Progenitor cell of endocrine pancreas (in vitro differentiated cells): ENCODE measurements at regions not wholly inside any gene's neighbourhood (a gene's known extent, or its start where the extent isn't known, plus 50 kb on each side); places are given as distances from the start of the nearest gene placed in this dataset.

Experiments used
- DNase-seq: peaks from one replicate; pipeline ENCODE4 v3.0.0; 2021; ENCODE audit warnings: low spot score; ENCODE audit not compliant: unreplicated experiment
- H3K27ac Mint-ChIP-seq: 2 replicates; pipeline ENCODE4 v1.8.0; 2021; ENCODE audit warnings: mild to moderate bottlenecking, moderate library complexity, mixed read lengths
- H3K27me3 Mint-ChIP-seq: 2 replicates; pipeline ENCODE4 v1.8.0; 2021; ENCODE audit warnings: mixed read lengths
- H3K36me3 Mint-ChIP-seq: 2 replicates; pipeline ENCODE4 v1.8.0; 2022; ENCODE audit warnings: mixed read lengths; ENCODE audit not compliant: insufficient read depth
- H3K4me1 Mint-ChIP-seq: 2 replicates; pipeline ENCODE4 v1.8.0; 2021; ENCODE audit warnings: low read depth, mixed read lengths
- H3K4me3 Mint-ChIP-seq: 2 replicates; pipeline ENCODE4 v1.8.0; 2021; ENCODE audit warnings: low read depth, mild to moderate bottlenecking, moderate library complexity, mixed read lengths
- H3K9me3 Mint-ChIP-seq: 2 replicates; pipeline ENCODE4 v1.8.0; 2021; ENCODE audit warnings: low read depth, mixed read lengths
- CTCF ChIP-seq: fragments of 200-600 bp; sonication (generic); IDR thresholded peaks from one replicate; pipeline ENCODE4 v1.5.0; 2021; ENCODE audit warnings: antibody characterized with exemption, mild to moderate bottlenecking; ENCODE audit not compliant: unreplicated experiment

- Mint-ChIP-seq H3K27me3 (peaks cover 28% of the 10 kb centered on the region), H3K4me1 (no peaks in the 10 kb centered on the region), H3K4me3 (no peak overlapping the region), H3K9me3 (peaks cover 4% of the 10 kb centered on the region), H3K27ac (no peak overlapping the region), H3K36me3 (peaks cover 1% of the 10 kb centered on the region)
- no peak for DNase-seq
- TF ChIP-seq CTCF: no peak
These were observed 68.3 kb downstream of the ACKR3 start for GRCh38 chr2:236637686-236638569.

GRCh38 chr2:236638707-236639106 lies 69.1 kb downstream of the ACKR3 start:
- peaks cover 6% of the 10 kb centered on the region for H3K9me3 Mint-ChIP-seq
- H3K36me3 Mint-ChIP-seq: peaks cover 1% of the 10 kb centered on the region
- H3K27me3 Mint-ChIP-seq: peaks cover 25% of the 10 kb centered on the region
- no peak overlapping the region for H3K27ac Mint-ChIP-seq
- no peak overlapping the region for H3K4me3 Mint-ChIP-seq
- DNase-seq: no peak
- H3K4me1 Mint-ChIP-seq: no peaks in the 10 kb centered on the region
- TF ChIP-seq CTCF: no peak

GRCh38 chr2:236639461-236640235 lies 70.0 kb downstream of the ACKR3 start:
- Mint-ChIP-seq H3K4me1 (no peaks in the 10 kb centered on the region), H3K9me3 (peaks cover 8% of the 10 kb centered on the region), H3K27ac (no peak overlapping the region), H3K4me3 (no peak overlapping the region), H3K27me3 (peaks cover 22% of the 10 kb centered on the region), H3K36me3 (peaks cover 1% of the 10 kb centered on the region)
- no peak for TF ChIP-seq CTCF
- DNase-seq: no peak

- H3K36me3 Mint-ChIP-seq: peaks cover 1% of the 10 kb centered on the region
- DNase-seq: no peak
- H3K4me3 Mint-ChIP-seq: no peak overlapping the region
- H3K27me3 Mint-ChIP-seq: peaks cover 22% of the 10 kb centered on the region
- TF ChIP-seq CTCF: no peak
- H3K9me3 Mint-ChIP-seq: peaks cover 8% of the 10 kb centered on the region
- H3K27ac Mint-ChIP-seq: no peak overlapping the region
- peaks cover 3% of the 10 kb centered on the region for H3K4me1 Mint-ChIP-seq
These were observed 71.6 kb downstream of the ACKR3 start for GRCh38 chr2:236641051-236641726.

- Mint-ChIP-seq H3K27ac (no peak overlapping the region), H3K9me3 (peaks cover 8% of the 10 kb centered on the region), H3K27me3 (peaks cover 15% of the 10 kb centered on the region), H3K36me3 (peaks cover 1% of the 10 kb centered on the region), H3K4me1 (peaks cover 3% of the 10 kb centered on the region), H3K4me3 (no peak overlapping the region)
- no peak for TF ChIP-seq CTCF
- no peak for DNase-seq
These were observed 72.5 kb downstream of the ACKR3 start for GRCh38 chr2:236642125-236642524.
